Neural crest cell (in vitro differentiated cells): ENCODE measurements at regions not wholly inside any gene's neighbourhood (a gene's known extent, or its start where the extent isn't known, plus 50 kb on each side); places are given as distances from the start of the nearest gene placed in this dataset.
A peak's percentile ranks its signal among the peaks of the same experiment; 100 is the strongest.

Source experiments
- DNase-seq: peaks from one replicate; pipeline ENCODE4 v3.0.0; 2021; ENCODE audit warnings: low read depth, mixed read lengths, low spot score
- H3K27ac Mint-ChIP-seq: one replicate; pipeline ENCODE4 v1.8.0; 2021; ENCODE audit warnings: mild to moderate bottlenecking, mixed read lengths; ENCODE audit not compliant: unreplicated experiment
- H3K27me3 Mint-ChIP-seq: 2 replicates; pipeline ENCODE4 v1.8.0; 2021; ENCODE audit warnings: low read depth, mild to moderate bottlenecking, mixed read lengths
- H3K36me3 Mint-ChIP-seq: 2 replicates; pipeline ENCODE4 v1.8.0; 2021; ENCODE audit warnings: low read depth, mild to moderate bottlenecking, mixed read lengths
- H3K4me1 Mint-ChIP-seq: 2 replicates; pipeline ENCODE4 v1.8.0; 2021; ENCODE audit warnings: mixed read lengths
- H3K4me3 Mint-ChIP-seq: one replicate; pipeline ENCODE4 v1.8.0; 2021; ENCODE audit warnings: mild to moderate bottlenecking, mixed read lengths
- H3K9me3 Mint-ChIP-seq: 2 replicates; pipeline ENCODE4 v1.8.0; 2021; ENCODE audit warnings: mixed read lengths
- CTCF ChIP-seq: fragments of 200-600 bp; sonication (generic); conservative IDR thresholded peaks from 2 replicates; pipeline ENCODE4 v1.5.0; 2021; ENCODE audit warnings: antibody characterized with exemption, mild to moderate bottlenecking

GRCh38 chr4:71186566-71187403 is 152.0 kb upstream of the SLC4A4 start:
- Mint-ChIP-seq H3K4me3 (peak overlapping the region; percentile 95), H3K27ac (no peak overlapping the region), H3K36me3 (no peaks in the 10 kb centered on the region), H3K4me1 (peaks cover 32% of the 10 kb centered on the region), H3K27me3 (peaks cover 52% of the 10 kb centered on the region), H3K9me3 (no peaks in the 10 kb centered on the region)
- no peak for TF ChIP-seq CTCF
- DNase-seq, result peak; percentile 49

GRCh38 chr4:71187404-71188155 is 151.2 kb upstream of the SLC4A4 start:
- Mint-ChIP-seq H3K36me3 (no peaks in the 10 kb centered on the region), H3K4me3 (peak overlapping the region; percentile 90), H3K9me3 (no peaks in the 10 kb centered on the region), H3K27me3 (peaks cover 53% of the 10 kb centered on the region), H3K4me1 (peaks cover 32% of the 10 kb centered on the region), H3K27ac (peak overlapping the region; percentile 47)
- no peak for DNase-seq
- peak; percentile 29 for TF ChIP-seq CTCF

GRCh38 chr4:71188156-71188640 is 150.6 kb upstream of the SLC4A4 start:
- Mint-ChIP-seq H3K27me3 (peaks cover 56% of the 10 kb centered on the region), H3K4me3 (peak overlapping the region; percentile 90), H3K9me3 (no peaks in the 10 kb centered on the region), H3K27ac (no peak overlapping the region), H3K36me3 (no peaks in the 10 kb centered on the region), H3K4me1 (peaks cover 32% of the 10 kb centered on the region)
- DNase-seq, result no peak
- TF ChIP-seq CTCF, result peak; percentile 29

GRCh38 chr4:71188951-71189350 is 149.9 kb upstream of the SLC4A4 start:
- H3K4me1 Mint-ChIP-seq, result peaks cover 32% of the 10 kb centered on the region
- no peak overlapping the region for H3K27ac Mint-ChIP-seq
- no peak for DNase-seq
- H3K36me3 Mint-ChIP-seq, result no peaks in the 10 kb centered on the region
- no peaks in the 10 kb centered on the region for H3K9me3 Mint-ChIP-seq
- H3K4me3 Mint-ChIP-seq, result peak overlapping the region; percentile 90
- no peak for TF ChIP-seq CTCF
- H3K27me3 Mint-ChIP-seq, result peaks cover 56% of the 10 kb centered on the region

GRCh38 chr4:71189471-71189870 is 149.3 kb upstream of the SLC4A4 start:
- peaks cover 51% of the 10 kb centered on the region for H3K27me3 Mint-ChIP-seq
- H3K9me3 Mint-ChIP-seq, result no peaks in the 10 kb centered on the region
- DNase-seq, result no peak
- H3K27ac Mint-ChIP-seq, result no peak overlapping the region
- no peaks in the 10 kb centered on the region for H3K36me3 Mint-ChIP-seq
- peak overlapping the region; percentile 56 for H3K4me3 Mint-ChIP-seq
- peaks cover 26% of the 10 kb centered on the region for H3K4me1 Mint-ChIP-seq
- no peak for TF ChIP-seq CTCF
